HPDE6-E6E7 (cell line): ENCODE measurements at regions not wholly inside any gene's neighbourhood (a gene's known extent, or its start where the extent isn't known, plus 50 kb on each side); places are given as distances from the start of the nearest gene placed in this dataset.
A peak's percentile ranks its signal among the peaks of the same experiment; 100 is the strongest.

Experiments
- DNase-seq: peaks from one replicate; pipeline ENCODE4 v3.0.0; 2011; ENCODE audit warnings: missing footprints; ENCODE audit errors: extremely low spot score

DNA sequence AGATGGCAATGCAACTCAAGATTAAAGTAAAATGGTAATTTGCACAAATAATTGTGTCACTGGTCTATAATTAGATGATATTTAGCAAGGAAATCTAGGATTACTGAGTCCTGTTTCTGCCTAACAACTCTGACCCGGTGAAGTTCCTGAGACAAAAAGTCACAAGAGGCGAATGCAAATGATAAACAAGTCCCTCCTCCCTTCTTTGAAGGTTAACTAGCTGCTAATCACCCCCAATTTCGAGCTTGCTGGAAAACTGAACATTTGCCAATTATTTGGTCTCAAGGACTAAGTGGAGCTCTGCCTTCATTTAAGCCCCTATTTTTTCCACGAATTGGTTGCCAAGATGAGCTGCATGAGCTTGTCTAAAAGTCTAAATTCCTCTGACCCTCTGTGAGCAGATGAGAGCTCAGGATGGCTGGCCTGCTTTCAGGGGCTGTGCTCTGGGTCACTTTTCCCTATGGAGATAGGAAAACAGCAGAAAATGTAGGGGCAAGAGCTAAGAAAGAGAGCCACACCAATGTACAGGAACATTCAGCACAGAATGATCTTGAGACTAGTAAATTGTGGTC, 127.3 kb downstream of the MBL2 start:
- DNase-seq = no peak

DNA sequence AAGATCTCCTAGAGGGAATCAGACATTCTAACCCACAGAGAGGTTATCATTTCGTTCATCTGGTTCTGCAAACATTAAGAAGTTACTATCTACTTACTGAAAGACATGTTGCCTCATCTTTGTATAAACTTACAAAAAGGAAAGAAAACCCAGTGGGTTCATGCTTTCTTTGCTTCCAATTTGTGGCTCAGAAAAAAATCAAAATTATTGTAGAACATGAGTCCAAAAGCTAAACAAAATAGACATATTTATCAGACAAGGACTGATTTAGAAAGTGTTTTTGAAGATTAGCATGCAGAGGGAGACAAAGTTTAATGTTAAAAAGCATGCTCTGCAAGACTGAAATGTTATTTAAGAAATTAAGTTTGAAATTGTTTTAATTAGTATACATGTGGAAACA, 123.1 kb downstream of the MBL2 start:
- DNase-seq = no peak

DNA sequence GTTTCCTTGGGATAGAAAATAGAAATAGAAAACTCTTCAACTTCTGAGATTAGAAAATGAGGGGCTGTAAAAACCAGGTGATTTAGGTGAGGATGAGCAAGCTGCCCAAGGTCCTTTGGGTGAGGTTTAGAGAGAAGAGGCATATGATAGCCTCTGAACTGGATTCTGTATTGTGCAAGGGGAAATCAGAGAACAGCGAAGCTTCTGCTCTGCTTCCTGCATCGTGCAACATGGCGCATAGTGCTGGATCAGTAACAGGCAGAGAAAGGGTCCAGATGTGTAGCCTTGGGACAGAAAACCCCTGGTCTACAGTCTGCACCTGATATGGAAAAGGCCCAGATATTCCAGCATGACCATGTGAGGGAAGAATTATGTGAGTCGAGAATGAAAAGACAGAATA, 121.7 kb downstream of the MBL2 start:
- DNase-seq = no peak

DNA sequence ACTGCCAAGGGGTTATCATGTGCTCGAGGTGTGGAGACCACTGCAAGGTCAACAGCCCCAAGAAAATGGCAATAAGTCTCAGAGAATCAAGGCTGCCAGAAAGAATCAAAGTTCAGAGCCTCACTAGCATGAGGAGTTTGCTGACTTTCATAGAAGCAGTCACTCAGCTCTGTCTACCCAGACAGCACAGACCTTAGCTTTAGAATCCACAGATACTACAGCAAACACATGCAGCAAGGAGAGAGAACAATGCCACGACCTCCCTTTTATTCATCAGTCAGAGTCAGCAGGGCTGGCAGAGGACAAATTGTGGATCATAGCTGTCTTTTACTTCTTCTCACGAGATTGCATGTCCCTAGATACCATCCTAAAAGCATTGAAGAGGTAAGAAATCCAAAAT, 121.3 kb downstream of the MBL2 start:
- no peak for DNase-seq

DNA sequence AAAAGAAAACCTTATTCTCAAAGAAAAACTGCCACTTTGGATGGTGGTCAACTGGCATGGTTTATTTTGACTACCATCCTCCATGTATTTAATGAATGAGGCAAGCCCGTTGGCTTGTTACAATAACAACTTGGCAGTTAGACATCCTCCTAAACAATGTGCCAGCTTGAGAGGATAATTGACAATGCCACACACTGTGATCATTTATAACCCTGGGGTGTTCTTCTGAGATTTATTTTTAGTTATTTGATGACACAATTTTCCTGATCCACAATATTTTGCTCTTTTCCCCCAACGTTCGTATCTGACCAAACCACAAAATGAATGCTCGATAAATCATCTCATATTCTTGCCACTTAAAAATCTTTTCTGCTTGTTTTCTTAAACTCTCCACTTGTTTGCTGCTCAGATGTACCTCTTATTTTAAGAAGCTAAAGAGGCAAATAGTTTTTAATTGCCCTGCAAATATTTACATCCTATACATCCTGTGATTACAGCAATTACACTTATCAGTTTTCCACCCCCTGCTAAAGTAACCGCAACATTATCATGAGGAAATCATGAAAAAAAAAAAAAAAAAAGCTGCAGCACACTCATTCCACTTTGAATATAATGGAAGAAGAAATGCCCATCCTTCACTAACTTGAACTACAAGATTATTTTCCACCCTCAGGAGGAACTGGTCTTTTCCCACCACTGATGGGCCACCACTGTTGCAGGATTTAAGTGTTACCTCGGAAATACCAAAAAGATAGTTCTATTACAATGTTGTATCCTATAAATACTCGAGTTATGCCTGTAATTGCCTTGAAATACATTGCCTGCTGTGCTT, 119.9 kb downstream of the MBL2 start:
- no peak for DNase-seq

DNA sequence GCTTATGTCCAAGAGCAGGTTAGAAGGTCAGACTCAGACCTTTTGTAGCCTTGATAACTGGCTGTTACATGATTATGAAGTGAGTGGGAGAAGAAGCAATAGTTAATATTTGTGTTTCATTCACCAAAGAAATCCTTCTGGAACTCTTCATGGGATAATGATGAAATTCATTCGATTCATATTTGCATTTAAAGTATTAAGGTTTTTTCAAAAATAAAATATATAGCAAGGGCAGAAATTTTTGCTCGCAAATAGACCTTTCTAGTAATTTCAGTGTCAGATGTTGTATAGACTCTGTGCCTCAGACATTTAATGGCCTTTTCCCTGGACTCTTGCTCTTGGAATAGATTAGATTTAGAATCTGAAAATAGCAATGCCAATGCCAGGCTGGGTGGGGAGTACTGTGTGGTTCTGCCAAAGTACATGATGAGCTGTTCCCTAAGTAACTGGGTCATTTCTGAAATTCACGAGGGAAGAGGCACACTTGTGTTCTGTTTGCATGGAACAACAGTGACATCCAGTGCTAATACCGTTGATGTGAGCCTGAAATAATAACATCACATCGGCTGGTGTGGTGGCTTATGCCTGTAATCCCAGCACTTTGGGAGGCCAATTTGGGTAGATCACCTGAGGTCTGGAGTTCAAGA, 119.2 kb downstream of the MBL2 start:
- no peak for DNase-seq

DNA sequence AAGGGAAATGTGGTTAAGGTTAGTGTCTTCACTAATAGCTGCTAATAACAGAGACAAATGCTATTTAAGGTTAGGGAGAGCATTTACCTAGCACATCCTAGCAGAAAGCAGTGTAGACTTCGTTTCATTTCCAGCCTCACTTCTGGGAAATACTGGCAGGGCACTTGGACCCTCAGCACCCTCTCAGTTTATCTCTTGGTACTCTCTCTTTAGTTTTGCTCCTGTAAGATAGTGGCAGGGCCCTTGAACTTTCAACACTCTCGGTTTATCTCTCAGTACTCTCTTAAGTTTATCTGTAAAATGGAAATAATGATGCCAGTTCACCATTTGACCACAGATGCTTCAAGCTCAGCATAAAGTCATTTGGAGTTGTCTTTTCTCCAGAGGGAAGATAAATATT, 118.4 kb downstream of the MBL2 start:
- no peak for DNase-seq

DNA sequence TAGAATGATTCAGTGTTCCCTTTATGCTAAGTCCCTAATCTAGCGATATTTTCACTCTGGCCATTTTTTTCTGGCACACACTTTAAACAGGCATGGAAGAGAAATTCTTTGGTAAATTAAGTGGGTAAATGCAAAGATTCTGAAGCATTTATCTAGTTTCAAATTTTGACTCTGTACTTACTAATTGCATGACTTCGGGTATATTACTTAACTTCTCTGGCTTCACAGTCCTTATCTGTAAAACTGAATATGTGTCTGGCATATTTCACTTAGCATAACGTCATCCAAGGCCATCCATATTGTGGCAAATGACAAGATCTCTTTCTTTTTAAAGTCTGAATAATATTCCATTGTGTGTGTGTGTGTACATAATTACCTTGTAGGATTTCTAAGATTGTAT, 114.5 kb downstream of the MBL2 start:
- DNase-seq = no peak

DNA sequence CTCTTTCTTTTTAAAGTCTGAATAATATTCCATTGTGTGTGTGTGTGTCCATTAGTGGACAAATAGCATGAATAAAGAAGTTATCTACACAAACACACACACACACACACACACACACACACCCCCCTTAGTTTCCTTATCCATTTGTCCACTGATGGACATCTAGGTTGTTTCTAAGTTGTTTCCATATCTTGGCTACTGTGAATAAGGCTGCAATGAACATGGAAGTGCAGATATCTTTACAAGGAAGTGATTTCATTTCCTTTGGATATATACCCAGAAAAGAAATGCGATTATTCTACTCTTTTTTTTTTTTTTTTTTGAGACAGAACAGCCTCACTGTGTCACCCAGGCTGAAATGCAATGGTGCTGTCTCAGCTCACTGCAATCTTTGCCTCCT, 113.5 kb downstream of the MBL2 start:
- no peak for DNase-seq

DNA sequence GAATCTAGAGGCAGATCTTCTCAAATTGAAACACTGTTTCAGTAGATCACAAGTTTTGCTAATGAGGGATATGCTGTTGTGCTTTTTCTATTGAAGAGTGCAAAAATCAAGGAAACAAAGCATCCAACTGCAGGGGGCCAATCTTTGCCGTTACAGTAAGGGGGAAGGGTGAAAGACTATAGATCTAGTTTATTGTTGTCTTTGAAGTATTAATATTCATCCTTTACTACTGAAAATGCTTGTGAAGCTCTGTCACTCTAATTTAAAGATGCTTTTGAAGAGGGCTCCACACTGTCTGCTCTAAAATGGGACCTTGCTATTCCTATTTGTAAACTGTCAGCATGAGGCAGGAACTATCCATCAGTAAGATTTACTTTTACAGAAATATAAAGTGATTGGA, 110.3 kb downstream of the MBL2 start:
- DNase-seq = no peak

DNA sequence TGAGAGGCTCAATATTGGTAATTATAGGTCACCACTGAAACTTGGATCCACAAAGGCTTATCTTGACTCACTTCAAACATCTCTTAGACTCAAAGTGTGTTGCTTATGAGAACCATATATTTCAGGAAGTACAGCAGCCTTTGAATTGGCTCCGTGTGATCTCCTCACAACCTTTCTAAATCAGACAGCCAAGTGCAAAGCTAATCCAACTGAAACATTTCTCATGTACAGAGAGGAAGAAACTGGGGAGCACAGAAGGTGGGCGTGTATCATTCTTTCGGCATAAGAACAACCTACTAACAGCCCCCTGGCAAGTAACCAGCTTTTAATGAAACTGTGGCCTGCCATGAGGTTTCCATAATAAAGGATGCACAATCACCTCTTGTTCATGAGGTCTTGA, 109.4 kb downstream of the MBL2 start:
- DNase-seq = no peak

DNA sequence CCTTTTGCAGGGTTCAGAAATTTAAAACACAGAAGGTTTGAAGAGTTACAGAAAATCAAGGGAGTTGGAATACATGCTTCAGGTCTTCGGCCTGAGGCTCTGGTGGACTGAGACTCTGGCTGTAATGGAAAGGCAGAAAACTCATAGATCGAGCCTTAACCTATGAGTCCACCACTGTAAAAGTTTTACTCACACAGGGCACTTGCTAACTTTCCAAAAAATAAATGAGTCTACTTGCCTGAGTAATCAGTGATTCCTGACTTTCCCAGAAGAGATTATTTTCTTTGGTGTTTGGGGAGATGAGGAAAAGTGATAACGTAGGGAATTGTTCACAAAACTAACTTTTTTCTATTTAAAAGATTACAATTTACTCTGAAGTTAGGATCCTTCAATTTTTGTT, 108.0 kb downstream of the MBL2 start:
- no peak for DNase-seq

DNA sequence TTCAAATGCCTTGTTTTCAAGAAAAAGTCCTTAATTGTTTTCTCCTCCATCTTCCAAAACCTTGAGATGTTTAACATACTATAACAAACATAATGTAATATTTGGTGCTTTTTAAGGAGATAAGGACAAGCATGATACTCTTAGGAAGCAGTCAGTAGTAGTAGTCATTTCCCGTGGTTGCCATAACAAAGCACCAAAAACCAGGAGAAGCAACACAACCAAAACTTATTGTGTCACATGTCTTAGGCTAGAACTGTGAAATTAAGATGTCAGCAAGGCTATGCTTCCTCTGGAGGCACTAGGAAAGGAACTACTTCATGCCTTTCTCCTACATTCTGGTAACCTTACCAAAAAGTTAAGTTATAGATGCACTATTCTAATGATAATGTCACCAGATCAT, 106.8 kb downstream of the MBL2 start:
- DNase-seq = no peak

DNA sequence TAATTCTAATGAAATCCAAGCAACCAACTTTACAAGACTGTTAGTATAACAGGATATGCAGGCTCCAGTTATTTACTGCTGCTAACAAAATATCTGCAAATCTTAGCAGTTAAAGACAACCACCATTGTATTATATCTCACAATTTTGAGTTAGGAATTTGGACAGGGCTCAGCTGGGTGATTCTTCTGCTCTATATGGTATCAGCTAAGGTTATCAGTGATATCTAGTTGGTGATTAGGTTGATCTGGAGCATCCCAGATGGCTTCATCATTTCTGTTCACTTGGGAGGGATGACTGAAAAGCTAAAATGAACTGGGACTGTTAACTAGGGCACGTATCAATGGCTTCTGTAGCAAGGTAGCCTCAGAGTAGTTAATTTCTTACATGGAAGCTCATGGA, 105.7 kb downstream of the MBL2 start:
- no peak for DNase-seq

DNA sequence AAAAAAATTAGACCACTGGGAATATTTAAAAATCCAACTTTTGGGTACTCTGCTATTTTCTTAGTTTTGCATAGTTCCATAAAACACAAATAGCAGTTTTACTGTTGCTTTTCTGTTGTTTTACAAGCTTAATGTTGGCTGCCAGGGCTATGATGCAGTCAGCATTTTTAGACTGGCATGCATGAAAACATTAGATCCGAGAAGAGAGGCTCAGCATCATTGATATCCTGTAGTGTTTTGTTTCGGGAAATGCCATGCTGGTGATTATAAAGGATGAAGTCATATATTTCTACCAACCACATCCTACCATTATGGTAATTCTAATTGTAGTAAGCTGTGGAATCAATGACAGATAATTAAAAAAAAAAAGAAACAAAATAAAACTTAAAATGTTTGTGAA, 104.6 kb downstream of the MBL2 start:
- DNase-seq = no peak

DNA sequence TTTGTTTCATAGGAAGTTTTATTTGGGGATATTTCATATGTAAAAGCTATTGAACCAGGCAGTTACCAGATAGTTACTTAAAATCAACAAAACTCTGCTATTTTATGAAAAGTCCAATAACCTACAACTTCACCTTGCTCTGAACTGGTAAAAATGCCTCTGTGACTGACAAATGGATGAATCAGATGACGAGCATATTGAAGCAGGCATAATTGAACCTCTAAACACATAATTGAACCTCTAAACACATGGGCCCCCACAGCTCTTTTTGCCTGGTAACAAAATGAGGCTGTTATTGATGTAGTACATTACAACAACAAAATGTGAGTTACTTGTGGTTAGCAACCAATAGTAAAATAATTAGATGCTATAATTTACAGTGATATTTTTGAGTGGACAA, 99.7 kb downstream of the MBL2 start:
- DNase-seq = no peak

DNA sequence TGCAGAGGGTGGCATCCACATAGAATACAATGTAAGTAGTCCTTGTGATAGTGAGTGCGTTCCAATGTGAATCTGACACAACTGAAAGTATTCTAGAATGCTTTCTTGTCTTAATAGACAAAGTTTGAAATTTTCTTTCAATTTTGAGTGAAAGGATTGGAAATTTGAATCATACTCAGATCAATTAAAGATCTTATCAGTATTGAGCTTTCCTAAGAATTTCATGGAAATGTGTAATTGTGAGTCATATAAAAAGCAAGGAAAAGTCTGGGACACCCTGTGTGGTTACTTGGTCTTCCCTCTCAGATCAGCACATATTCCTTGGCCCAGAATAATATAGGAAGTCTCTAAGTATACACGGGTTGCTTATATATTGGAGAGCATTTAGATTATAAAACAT, 99.1 kb downstream of the MBL2 start:
- DNase-seq = no peak

DNA sequence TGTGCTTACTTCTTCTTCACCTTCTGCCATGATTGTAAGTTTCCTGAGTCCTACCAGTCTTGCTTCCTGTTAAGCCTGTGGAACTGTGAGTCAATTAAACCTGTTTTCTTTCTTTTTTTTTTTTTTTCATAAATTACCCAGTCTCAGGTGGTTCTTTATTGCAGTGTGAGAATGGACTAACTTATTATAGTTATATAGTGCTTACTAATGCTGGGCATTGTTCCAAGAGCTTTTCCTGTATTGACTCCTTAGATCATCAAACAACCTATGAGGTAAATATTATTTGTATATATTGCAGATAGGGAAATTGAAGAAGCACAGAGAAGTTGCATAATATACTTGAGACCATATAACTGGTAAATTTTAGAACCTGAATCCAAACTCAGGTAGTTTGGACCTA, 98.1 kb downstream of the MBL2 start:
- DNase-seq = no peak

DNA sequence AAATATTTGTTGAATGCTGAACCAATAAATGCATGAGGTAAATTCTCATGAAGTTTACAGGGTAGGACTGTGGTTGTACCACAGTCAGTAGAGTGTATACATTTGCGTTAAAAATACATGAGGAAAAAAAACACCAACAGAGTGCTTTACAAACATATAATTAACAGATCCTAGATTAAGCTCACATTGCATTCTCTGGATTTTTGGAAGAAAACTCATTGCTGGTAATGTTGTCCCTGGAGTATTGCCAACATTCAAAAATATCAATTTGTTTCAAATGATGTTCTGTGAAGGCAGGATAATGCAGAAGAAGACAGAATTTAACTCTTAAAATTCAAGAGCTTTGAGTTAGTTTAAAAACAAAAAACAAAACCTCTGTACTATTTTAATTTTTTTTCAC, 95.5 kb downstream of the MBL2 start:
- no peak for DNase-seq

DNA sequence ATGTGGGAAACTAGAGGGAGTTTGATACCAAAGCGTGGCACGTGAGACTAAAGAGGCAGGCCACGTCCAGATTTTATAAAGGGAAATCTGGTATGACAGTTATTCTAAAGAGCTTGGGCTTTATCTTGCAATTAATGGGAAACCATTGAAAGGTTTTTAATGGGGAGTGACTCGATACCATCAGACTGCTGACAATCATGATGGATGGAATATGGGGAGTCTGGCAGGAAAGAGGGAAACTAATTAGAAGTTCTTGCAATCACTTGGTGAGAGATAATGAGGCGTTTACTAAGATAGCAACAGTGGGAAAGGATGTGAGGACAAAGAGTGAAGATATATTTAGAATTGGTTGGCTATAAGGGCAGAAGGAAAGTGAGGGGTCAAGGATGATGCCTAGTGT, 94.0 kb downstream of the MBL2 start:
- no peak for DNase-seq

DNA sequence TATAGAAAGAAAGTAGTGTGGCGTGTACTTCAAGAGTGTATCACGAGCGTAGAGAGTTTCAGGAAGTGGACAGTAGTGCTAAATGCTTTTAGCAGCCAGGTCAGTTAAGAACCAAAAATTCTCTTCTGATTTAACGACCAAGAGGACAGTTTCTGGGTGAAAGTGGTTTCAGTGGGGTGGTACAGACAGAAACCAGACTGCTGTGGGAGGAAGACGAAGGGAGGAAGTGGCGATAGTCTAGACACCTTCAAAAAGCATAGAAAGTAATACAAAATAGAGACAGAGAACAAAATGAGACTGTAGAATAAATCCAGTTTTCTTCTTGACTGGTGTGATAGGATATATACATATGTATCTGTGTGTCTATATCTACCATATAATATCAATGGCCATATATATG, 93.5 kb downstream of the MBL2 start:
- no peak for DNase-seq

DNA sequence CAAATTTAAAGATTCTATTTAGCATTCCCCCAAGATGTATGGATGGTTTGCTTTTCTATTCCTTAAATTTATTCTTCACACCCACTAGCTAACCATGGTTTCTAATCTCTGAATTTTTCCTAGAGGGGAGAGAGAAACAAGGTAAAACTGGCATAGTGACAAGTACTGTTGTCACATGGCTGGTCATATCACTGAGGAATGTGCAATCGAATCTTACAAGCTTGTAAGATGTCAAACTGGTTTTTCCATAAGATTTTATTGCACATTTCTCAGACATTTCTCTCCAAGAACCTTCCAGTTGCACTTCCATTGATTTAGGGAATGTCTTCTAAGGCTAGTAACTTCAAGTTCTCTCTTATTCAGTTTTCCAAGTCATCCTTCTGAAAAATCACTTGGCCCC, 89.8 kb downstream of the MBL2 start:
- peak; percentile 14 for DNase-seq

DNA sequence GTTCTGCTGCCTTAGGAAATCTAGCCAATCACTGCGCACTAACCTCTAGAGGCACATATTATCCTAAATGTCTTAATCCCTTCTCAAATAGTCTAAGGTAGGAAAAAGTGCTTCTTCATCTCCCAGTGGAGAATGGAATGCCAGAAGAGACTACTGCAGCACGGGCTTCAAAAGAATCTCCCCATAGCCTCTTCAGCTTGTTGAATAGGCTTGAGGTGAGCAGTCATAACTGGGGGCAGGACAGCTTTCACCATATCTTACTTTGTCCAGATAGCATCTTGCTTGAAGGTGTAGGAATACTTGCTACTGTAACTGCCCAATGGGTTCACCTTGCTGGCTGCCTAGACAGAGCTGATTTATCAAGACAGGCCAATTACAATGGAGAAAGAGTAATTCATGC, 88.8 kb downstream of the MBL2 start:
- no peak for DNase-seq
